ENCODE measurements at regions not wholly inside any gene's neighbourhood (a gene's known extent, or its start where the extent isn't known, plus 50 kb on each side); places are given as distances from the start of the nearest gene placed in this dataset.

DNA sequence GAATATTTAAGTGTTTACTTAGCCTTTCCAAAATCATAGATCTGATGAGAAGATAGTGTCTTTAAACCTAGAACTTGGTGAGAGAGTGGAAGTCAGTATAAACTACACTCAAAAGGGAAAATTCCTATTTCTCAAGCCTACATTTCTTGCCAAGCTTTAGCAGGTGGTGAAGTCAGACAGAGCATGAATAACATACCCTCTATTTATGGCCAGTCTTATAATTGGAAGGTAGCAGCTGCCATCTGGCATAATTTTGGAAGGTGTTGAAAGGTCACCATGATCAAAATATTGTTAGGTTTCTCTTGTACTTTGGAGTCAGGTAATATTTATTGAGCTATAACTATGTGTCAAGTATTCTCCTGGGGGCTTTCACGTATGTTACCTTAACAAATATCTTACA, 729.3 kb upstream of the KIF2B start:
- no peak for TF ChIP-seq POLR2AphosphoS5 (IDR thresholded peaks at IDR 0.05; ENCODE audit: low read depth, low read length)
- TF ChIP-seq SIN3A (IDR thresholded peaks at IDR 0.05; ENCODE audit: borderline replicate concordance, low read depth, low read length): no peak
- TF ChIP-seq, protein P1, sequence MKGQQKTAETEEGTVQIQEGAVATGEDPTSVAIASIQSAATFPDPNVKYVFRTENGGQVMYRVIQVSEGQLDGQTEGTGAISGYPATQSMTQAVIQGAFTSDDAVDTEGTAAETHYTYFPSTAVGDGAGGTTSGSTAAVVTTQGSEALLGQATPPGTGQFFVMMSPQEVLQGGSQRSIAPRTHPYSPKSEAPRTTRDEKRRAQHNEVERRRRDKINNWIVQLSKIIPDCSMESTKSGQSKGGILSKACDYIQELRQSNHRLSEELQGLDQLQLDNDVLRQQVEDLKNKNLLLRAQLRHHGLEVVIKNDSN (IDR thresholded peaks at IDR 0.05; ENCODE audit: borderline replicate concordance, low read depth): no peak
- TF ChIP-seq, protein P2, sequence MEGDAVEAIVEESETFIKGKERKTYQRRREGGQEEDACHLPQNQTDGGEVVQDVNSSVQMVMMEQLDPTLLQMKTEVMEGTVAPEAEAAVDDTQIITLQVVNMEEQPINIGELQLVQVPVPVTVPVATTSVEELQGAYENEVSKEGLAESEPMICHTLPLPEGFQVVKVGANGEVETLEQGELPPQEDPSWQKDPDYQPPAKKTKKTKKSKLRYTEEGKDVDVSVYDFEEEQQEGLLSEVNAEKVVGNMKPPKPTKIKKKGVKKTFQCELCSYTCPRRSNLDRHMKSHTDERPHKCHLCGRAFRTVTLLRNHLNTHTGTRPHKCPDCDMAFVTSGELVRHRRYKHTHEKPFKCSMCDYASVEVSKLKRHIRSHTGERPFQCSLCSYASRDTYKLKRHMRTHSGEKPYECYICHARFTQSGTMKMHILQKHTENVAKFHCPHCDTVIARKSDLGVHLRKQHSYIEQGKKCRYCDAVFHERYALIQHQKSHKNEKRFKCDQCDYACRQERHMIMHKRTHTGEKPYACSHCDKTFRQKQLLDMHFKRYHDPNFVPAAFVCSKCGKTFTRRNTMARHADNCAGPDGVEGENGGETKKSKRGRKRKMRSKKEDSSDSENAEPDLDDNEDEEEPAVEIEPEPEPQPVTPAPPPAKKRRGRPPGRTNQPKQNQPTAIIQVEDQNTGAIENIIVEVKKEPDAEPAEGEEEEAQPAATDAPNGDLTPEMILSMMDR (IDR thresholded peaks at IDR 0.05): no peak
- TF ChIP-seq GATA2 (CRISPR knock-in tag; IDR thresholded peaks at IDR 0.05): no peak
- no peak for TF ChIP-seq NRF1 (IDR thresholded peaks at IDR 0.05; ENCODE audit: low read depth, low read length)
- TF ChIP-seq ELF1 (IDR thresholded peaks at IDR 0.05): no peak
- TF ChIP-seq, protein P3, sequence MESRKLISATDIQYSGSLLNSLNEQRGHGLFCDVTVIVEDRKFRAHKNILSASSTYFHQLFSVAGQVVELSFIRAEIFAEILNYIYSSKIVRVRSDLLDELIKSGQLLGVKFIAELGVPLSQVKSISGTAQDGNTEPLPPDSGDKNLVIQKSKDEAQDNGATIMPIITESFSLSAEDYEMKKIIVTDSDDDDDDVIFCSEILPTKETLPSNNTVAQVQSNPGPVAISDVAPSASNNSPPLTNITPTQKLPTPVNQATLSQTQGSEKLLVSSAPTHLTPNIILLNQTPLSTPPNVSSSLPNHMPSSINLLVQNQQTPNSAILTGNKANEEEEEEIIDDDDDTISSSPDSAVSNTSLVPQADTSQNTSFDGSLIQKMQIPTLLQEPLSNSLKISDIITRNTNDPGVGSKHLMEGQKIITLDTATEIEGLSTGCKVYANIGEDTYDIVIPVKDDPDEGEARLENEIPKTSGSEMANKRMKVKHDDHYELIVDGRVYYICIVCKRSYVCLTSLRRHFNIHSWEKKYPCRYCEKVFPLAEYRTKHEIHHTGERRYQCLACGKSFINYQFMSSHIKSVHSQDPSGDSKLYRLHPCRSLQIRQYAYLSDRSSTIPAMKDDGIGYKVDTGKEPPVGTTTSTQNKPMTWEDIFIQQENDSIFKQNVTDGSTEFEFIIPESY (IDR thresholded peaks at IDR 0.05; ENCODE audit: borderline replicate concordance, low read depth): no peak
